GM12874 (cell line): ENCODE measurements at regions not wholly inside any gene's neighbourhood (a gene's known extent, or its start where the extent isn't known, plus 50 kb on each side); places are given as distances from the start of the nearest gene placed in this dataset.

Experiments used
- TF ChIP-seq, protein P1 (sequence below): IDR thresholded peaks from 2 replicates; pipeline ENCODE4 v1.5.1; 2011; ENCODE audit warnings: low read depth, mild to moderate bottlenecking, control low read depth, low read length, moderate library complexity; ENCODE audit not compliant: insufficient read depth

DNA sequence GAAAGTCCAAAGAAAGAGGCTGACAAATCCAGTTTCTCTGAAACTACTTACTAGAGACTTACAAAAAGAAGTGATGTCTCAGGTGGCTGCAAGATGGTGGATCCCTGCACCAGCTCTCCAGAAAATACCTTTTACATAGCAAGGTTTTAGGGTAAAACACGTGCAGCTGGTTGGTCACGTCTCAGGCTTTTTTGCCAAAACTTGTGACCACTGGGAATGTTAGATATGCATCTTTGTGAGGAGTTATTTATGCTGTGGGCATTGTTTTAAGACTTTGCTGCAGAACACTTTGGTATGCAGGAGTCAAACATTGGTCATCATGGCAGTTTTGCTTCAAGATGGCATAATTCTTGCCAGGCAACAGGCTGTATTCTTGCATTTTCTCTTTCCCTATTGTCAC, 1352.8 kb downstream of the REEP3 start:
- TF ChIP-seq, protein P1, sequence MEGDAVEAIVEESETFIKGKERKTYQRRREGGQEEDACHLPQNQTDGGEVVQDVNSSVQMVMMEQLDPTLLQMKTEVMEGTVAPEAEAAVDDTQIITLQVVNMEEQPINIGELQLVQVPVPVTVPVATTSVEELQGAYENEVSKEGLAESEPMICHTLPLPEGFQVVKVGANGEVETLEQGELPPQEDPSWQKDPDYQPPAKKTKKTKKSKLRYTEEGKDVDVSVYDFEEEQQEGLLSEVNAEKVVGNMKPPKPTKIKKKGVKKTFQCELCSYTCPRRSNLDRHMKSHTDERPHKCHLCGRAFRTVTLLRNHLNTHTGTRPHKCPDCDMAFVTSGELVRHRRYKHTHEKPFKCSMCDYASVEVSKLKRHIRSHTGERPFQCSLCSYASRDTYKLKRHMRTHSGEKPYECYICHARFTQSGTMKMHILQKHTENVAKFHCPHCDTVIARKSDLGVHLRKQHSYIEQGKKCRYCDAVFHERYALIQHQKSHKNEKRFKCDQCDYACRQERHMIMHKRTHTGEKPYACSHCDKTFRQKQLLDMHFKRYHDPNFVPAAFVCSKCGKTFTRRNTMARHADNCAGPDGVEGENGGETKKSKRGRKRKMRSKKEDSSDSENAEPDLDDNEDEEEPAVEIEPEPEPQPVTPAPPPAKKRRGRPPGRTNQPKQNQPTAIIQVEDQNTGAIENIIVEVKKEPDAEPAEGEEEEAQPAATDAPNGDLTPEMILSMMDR, result no peak

DNA sequence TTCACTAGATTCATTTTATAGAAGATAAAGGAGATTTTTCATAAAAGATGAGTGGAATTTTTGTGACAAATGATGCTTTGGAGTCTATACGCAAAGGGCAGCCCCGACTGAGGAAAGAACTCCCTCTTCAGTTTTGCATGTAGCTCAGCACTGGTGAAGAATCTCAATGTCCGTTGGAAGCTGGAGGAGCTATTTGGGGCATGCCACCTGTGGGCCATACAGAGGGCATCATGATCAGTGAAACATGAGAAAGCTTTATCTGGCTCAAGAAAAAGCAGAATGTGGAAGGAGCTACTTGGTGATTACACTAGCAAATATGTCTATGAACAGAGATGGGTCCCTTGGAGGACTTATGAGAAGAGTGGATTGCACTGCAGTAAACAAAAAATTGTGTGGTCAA, 1359.3 kb downstream of the REEP3 start:
- TF ChIP-seq, protein P1, result no peak

DNA sequence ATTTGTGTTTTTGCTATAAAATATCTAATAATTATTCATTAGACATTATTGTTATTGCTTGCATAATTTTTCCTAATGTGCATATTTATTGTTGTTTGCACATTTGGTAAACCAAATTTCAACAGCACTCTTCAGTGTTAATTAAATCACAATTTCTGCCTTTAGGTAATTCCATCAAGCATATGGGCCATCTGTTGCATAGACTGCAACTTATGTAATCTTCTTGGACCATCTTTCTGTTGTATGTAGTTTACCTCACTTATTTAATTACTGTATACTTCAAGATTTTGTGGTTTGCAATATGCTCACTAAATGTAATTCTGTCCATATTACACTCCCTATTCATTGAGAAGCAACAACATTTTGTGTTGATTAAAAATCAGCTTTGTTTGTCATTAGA, 1360.1 kb downstream of the REEP3 start:
- TF ChIP-seq, protein P1, result no peak

DNA sequence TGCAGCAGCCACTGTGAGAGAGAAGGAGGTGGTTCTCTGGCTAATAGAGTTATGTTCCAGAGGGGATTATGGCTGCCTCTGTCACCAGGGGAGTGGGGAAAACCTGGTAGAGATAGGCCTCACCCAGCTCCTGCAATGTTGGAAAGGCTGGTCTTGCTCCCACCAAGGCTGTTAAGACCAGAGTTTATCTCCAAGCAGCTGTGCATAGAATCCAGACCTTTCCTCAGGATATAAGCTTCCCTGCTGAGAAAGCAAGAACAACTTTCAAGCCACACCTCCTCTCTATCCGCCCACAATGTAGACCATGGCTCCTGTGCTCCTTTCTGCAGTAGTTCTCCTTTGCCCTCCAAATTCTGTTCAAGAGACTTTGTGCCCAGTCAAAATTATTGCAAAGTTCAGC, 1375.4 kb downstream of the REEP3 start:
- TF ChIP-seq, protein P1, result no peak

DNA sequence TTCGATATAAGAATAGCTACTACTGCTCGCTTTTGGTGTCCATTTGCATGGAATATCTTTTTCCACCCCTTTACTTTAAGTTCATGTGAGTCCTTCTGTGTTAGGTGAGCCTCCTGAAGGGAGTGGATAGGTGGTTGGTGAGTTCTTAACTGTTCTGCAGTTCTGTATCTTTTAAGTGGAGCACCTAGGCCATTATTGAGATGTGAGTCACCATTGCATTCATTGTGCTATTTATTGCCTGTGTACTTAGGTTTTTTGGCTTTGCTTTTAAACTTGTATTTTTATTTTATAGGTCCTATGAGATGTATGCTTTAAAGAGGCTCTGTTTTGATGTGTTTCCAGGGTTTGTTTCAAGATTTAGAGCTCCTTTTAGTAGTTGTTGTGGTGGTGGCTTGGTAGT, 1430.8 kb downstream of the REEP3 start:
- TF ChIP-seq, protein P1, result no peak

DNA sequence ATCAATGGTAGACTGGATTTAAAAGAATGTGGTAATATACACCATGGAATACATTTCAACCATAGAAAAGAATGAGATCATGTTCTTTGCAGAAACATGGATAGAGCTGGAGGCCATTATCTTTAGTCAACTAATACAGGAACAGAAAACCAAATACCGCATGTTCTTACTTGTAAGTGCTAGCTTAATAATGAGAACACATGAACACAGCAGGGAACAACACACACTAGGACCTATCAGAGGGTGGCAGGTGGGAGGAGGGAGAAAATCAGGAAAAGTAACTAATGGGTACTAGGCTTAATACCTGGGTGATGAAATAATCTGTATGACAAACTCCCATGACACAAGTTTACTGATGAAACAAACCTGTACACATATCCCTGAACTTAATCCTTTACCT, 1435.2 kb downstream of the REEP3 start:
- TF ChIP-seq, protein P1, result no peak

DNA sequence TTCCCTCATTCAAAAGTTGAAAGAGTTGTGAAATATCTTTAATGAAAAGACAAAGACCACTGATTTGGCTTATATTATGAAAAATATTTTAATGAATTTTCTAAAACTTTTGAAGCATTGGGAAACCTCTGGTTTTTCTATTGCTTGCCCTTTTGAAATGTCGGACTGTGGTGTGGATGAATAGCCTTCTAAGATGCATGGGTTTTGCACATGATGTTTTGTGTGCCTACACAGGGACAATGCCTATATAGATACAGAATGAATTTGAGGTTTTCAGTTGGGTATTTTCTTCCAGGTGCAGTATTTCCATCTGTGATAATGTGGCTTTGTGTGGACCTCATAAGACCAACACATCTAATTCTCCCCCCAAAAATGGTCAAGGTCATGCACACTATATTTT, 1437.9 kb downstream of the REEP3 start:
- TF ChIP-seq, protein P1, result no peak

DNA sequence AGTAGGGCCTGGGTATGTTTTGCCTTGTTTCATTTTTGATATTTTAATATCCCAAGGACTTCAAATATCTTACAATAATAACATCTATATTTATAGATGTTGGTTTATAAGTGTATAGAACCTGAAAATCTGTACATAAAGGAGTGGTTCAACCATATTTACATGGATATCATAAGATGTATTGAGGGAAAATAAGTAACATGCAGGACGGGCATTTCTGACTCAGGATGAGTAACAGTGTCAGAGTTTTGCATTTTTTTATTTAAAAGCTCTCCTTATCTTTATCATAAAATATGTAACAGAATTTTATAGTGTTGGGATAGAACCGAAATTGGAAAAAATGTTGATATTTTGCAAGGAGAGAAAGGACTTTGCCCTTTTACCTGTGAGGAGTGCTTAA, 1438.7 kb downstream of the REEP3 start:
- TF ChIP-seq, protein P1, result no peak
